Esophagus squamous epithelium (tissue), 5 donors: ENCODE measurements at regions not wholly inside any gene's neighbourhood (a gene's known extent, or its start where the extent isn't known, plus 50 kb on each side); places are given as distances from the start of the nearest gene placed in this dataset.

ENCODE experiments used
- DNase-seq: peaks from one replicate; lab custom pipeline; 2025; lab: John Stamatoyannopoulos, UW
- H3K27ac ChIP-seq, 4 donors: fragments of 200-600 bp; sonication (generic); one replicate each; pipeline ENCODE4 v1.5.1; 2016 to 2019; ENCODE audit warnings: mild to moderate bottlenecking in 1 of 4
- H3K27me3 ChIP-seq, 4 donors: fragments of 200-600 bp; sonication (generic); 1 replicate in 3 of 4; 2 replicates in 1 of 4; pipeline versions ENCODE4 v1.5.1 to v1.6.0; 2017 to 2021; ENCODE audit warnings: antibody characterized with exemption in 1 of 4
- H3K36me3 ChIP-seq, 3 donors: fragments of 200-600 bp; sonication (generic); one replicate each; pipeline ENCODE4 v1.5.1; 2016 to 2019
- H3K4me1 ChIP-seq, 3 donors: fragments of 200-600 bp; sonication (generic); one replicate each; pipeline ENCODE4 v1.5.1; 2017 to 2019
- H3K4me3 ChIP-seq, 4 donors: fragments of 200-600 bp; sonication (generic); 1 replicate in 3 of 4; 2 replicates in 1 of 4; pipeline ENCODE4 v1.5.1; 2016 to 2019; ENCODE audit warnings: mild to moderate bottlenecking in 2 of 4, moderate library complexity in 1 of 4
- H3K9me3 ChIP-seq, 3 donors: fragments of 200-600 bp; sonication (generic); one replicate each; pipeline ENCODE4 v1.5.1; 2016 to 2019
- POLR2A ChIP-seq, 4 donors: fragments of 450-650 bp; IDR thresholded peaks; one replicate each; pipeline ENCODE4 v1.6.1; 2017; ENCODE audit warnings: antibody characterized with exemption in 4 of 4, mild to moderate bottlenecking in 4 of 4, moderate library complexity in 3 of 4
- WGBS, 2 donors: methylation state at CpG; one replicate each; pipeline ENCODE4 v1.1.5; 2018; 5-methylcytosine and 5-hydroxymethylcytosine counted together
- intact Hi-C: fragments of 100-400 bp; cut with DNase I; formaldehyde crosslinking; loops from one replicate; pipeline ENCODE4 v1.15.0; 2022
- TF ChIP-seq, protein P1 (sequence below), 6 experiments: fragments of 450-650 bp in 4 of 6; fragments of 200-600 bp in 2 of 6; sonication (generic) in 2 of 6; IDR thresholded peaks; one replicate each; pipeline ENCODE4 v1.5.1; 2016 to 2019; ENCODE audit warnings: antibody characterized with exemption in 6 of 6, mild to moderate bottlenecking in 4 of 6, moderate library complexity in 4 of 6
- donor health status: DM: yes; HTN: yes; CAD: no.

DNA sequence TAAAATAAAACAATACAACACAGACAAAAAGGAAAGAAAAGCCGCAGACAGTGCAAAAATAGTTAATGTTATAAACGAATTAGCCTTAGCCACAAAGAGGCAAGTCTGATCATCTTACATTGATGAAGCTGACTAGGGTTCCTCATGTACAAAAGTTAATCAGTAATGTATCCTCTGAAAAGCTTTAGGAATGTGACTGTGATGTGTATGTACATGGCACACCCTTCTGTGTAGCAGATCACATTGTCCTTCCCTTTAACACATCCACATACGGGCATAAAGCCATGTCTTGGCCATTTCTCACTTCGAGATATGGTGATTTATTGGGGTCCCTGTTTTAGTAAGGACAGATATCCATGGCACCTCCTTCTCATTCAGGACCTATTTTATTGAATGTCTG lies 1327.5 kb upstream of the CDH8 start:
- H3K9me3 ChIP-seq: no peaks in the 10 kb centered on the region
- H3K27ac ChIP-seq: no peak overlapping the region
- no peak overlapping the region for H3K4me3 ChIP-seq
- no peaks in the 10 kb centered on the region for H3K27me3 ChIP-seq
- no peaks in the 10 kb centered on the region for H3K36me3 ChIP-seq
- no peak for DNase-seq
- no peaks in the 10 kb centered on the region for H3K4me1 ChIP-seq
- WGBS, 2 donors: 59 to 63% methylated on average over 4 of the region's 4 CpGs
- intact Hi-C loops: no loop called here
- TF ChIP-seq, protein P1, sequence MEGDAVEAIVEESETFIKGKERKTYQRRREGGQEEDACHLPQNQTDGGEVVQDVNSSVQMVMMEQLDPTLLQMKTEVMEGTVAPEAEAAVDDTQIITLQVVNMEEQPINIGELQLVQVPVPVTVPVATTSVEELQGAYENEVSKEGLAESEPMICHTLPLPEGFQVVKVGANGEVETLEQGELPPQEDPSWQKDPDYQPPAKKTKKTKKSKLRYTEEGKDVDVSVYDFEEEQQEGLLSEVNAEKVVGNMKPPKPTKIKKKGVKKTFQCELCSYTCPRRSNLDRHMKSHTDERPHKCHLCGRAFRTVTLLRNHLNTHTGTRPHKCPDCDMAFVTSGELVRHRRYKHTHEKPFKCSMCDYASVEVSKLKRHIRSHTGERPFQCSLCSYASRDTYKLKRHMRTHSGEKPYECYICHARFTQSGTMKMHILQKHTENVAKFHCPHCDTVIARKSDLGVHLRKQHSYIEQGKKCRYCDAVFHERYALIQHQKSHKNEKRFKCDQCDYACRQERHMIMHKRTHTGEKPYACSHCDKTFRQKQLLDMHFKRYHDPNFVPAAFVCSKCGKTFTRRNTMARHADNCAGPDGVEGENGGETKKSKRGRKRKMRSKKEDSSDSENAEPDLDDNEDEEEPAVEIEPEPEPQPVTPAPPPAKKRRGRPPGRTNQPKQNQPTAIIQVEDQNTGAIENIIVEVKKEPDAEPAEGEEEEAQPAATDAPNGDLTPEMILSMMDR (IDR thresholded peaks at IDR 0.05): no peak
- no peak for TF ChIP-seq POLR2A (IDR thresholded peaks at IDR 0.05)

DNA sequence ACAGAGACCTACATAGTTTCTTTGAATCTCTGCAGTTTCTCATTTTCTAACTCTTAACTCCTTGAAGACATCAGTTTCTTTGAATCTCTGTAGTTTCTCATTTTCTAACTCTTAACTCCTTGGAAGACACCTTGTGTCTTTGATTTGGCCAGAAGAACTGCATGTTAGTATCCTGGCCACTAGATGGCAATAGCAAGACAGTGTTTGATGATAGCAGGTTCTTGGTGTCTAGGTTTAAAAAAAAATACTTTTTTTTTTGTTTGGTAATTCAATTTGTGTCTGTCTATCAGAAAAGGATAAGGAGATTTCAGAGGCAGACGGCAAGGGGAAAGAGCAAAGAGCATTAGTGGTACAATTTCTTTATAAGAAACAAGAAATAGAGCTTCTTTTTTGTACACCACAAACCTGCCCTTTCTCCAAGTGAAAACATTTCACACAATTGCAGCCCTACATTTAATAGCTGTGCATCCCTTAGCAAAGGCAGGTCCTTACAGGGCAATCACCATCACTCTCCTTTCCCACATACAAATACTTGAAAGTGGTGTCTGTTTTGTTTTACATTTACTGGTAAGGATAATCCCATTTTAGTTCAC lies 1324.9 kb upstream of the CDH8 start:
- Histone ChIP-seq H3K4me1 (no peaks in the 10 kb centered on the region), H3K27me3 (no peaks in the 10 kb centered on the region), H3K4me3 (no peak overlapping the region), H3K27ac (no peak overlapping the region), H3K9me3 (no peaks in the 10 kb centered on the region), H3K36me3 (no peaks in the 10 kb centered on the region)
- 0 to 7% methylated on average over 1 of the region's 1 CpG for WGBS, 2 donors
- no peak for DNase-seq
- intact Hi-C loops: no loop called here
- TF ChIP-seq, protein P1 (IDR thresholded peaks at IDR 0.05): peak in 5 of 6 experiments; percentile 48 to 66 (median 54)
- no peak for TF ChIP-seq POLR2A (IDR thresholded peaks at IDR 0.05)

GRCh38 chr16:63349961-63350360 lies 1313.7 kb upstream of the CDH8 start:
- intact Hi-C loops: no loop called here
- H3K36me3 ChIP-seq: no peaks in the 10 kb centered on the region
- no peaks in the 10 kb centered on the region for H3K9me3 ChIP-seq
- no peaks in the 10 kb centered on the region for H3K4me1 ChIP-seq
- H3K4me3 ChIP-seq: no peak overlapping the region
- DNase-seq: no peak
- 80 to 81% methylated on average over 1 of the region's 1 CpG for WGBS, 2 donors
- H3K27ac ChIP-seq: no peak overlapping the region
- TF ChIP-seq POLR2A (IDR thresholded peaks at IDR 0.05): no peak
- TF ChIP-seq, protein P1 (IDR thresholded peaks at IDR 0.05): no peak
- H3K27me3 ChIP-seq: no peaks in the 10 kb centered on the region

- DNase-seq: no peak
- Histone ChIP-seq H3K9me3 (no peaks in the 10 kb centered on the region), H3K36me3 (no peaks in the 10 kb centered on the region), H3K4me1 (no peaks in the 10 kb centered on the region), H3K27ac (no peak overlapping the region), H3K27me3 (no peaks in the 10 kb centered on the region), H3K4me3 (no peak overlapping the region)
- TF ChIP-seq POLR2A (IDR thresholded peaks at IDR 0.05): no peak
- TF ChIP-seq, protein P1 (IDR thresholded peaks at IDR 0.05): no peak
- intact Hi-C loops: no loop called here
- 83 to 94% methylated on average over 3 of the region's 3 CpGs for WGBS, 2 donors
Measured at GRCh38 chr16:63346000-63346399, 1309.8 kb upstream of the CDH8 start.

DNA sequence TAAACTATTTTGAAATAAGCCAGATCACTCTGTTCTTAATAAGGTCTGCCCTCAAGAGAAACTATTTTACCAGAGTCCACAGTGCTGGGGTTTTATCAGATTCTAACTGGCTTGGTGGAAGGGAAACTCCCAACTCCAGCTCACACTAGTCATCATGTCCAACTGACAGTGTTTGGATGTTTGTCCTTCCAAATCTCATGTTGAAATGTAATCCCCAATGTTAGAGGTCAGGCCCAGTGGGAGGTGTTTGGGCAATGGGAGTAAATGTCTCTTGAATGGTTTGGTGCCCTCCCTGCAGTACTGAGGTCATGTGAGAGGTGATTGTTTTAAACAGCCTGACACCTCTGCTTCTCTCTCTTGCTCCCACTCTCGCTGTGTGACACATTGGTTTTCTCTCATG lies 1301.0 kb upstream of the CDH8 start:
- Histone ChIP-seq H3K4me3 (no peak overlapping the region), H3K36me3 (no peaks in the 10 kb centered on the region), H3K9me3 (peaks cover 0 to 5% (median 0%) of the 10 kb centered on the region in 3 donors), H3K4me1 (no peaks in the 10 kb centered on the region), H3K27me3 (no peaks in the 10 kb centered on the region), H3K27ac (no peak overlapping the region)
- no peak for DNase-seq
- 67 to 80% methylated on average over 1 of the region's 1 CpG for WGBS, 2 donors
- no peak for TF ChIP-seq POLR2A (IDR thresholded peaks at IDR 0.05)
- TF ChIP-seq, protein P1 (IDR thresholded peaks at IDR 0.05): no peak
- intact Hi-C loops: no loop called here
